ENCODE measurements at regions not wholly inside any gene's neighbourhood (a gene's known extent, or its start where the extent isn't known, plus 50 kb on each side); places are given as distances from the start of the nearest gene placed in this dataset.

DNA sequence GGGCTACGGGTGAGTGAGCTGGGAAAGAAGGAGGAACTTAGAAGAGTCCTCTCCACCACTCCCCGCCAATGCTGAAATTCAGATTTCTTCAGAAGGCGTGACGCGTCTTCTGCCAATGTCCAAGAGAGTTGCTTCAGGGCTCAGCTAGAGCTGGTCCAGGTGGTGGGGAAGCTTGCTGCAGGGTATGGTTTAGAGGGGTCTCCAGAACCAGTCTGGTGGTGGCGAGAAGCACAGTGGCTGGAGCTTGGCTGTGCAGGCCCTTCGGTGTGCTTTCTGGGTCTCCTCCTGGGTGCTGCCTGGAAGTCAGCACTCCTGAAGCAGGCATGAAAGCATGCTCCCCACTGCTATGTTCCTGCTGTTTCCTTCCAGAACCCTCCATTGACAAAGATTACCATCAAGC is 387.2 kb downstream of the PTPRU start:
- TF ChIP-seq CTCF (IDR thresholded peaks at IDR 0.05; ENCODE audit: low read depth, low read length): no peak
- TF ChIP-seq POLR2A (IDR thresholded peaks at IDR 0.05; ENCODE audit: extremely low read depth, insufficient read length): no peak
- no peak for TF ChIP-seq MAX (IDR thresholded peaks at IDR 0.05; ENCODE audit: low read depth, low read length)

All from NB4 (cell line).